Left ventricle myocardium inferior (tissue), 1 donor: ENCODE measurements at regions not wholly inside any gene's neighbourhood (a gene's known extent, or its start where the extent isn't known, plus 50 kb on each side); places are given as distances from the start of the nearest gene placed in this dataset.

Experiments
- DNase-seq: peaks from one replicate; pipeline ENCODE4 v3.0.0-alpha.2; 2020
- H3K27ac ChIP-seq: fragments of 200-600 bp; replicated peaks from 2 replicates; pipeline ENCODE4 v1.8.0; 2021
- H3K27me3 ChIP-seq: fragments of 200-600 bp; 2 replicates; pipeline ENCODE4 v1.8.0; 2021; ENCODE audit warnings: low read depth
- H3K36me3 ChIP-seq: fragments of 200-600 bp; 2 replicates; pipeline ENCODE4 v1.8.0; 2021
- H3K4me1 ChIP-seq: fragments of 200-600 bp; 2 replicates; pipeline ENCODE4 v1.8.0; 2021
- H3K4me3 ChIP-seq: fragments of 200-600 bp; 2 replicates; pipeline ENCODE4 v1.8.0; 2021; ENCODE audit warnings: mild to moderate bottlenecking, moderate library complexity
- H3K9me3 ChIP-seq: fragments of 200-600 bp; replicated peaks from 2 replicates; pipeline ENCODE4 v1.8.0; 2021
- intact Hi-C: fragments of 100-400 bp; cut with micrococcal nuclease; formaldehyde crosslinking; loops from one replicate; pipeline ENCODE4 v1.11.0; 2022
- TF ChIP-seq, protein P1 (sequence below): fragments of 200-600 bp; IDR thresholded peaks from 2 replicates; pipeline ENCODE4 v1.8.0; 2021; ENCODE audit warnings: antibody characterized with exemption, mild to moderate bottlenecking, borderline replicate concordance
- donor health status: DM: no; HTN: yes; CAD: no; lungs with severe emphysema.

DNA sequence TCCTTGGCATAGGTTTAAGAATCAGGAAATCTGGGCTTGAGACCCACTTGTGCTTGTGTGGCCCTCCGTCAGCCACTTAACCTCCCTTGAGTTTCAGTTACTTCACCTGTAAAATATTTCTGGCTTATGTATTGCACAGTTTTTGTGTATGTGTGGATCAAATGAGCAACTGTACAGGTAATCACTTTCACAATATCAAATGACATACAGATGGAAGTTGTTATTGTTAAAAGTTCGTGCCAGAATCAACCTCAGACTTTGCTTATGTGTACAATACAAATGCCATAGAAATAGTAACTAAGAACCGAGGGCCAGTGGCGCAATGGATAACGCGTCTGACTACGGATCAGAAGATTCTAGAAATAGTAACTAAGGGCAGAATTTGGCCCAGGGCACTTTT lies 65.6 kb upstream of the KIF13A start:
- Histone ChIP-seq H3K4me3 (no peak overlapping the region), H3K4me1 (no peaks in the 10 kb centered on the region), H3K36me3 (no peaks in the 10 kb centered on the region), H3K9me3 (no peaks in the 10 kb centered on the region), H3K27me3 (no peaks in the 10 kb centered on the region), H3K27ac (no peak overlapping the region)
- DNase-seq = no peak
- intact Hi-C loops = no loop called here
- TF ChIP-seq, protein P1, sequence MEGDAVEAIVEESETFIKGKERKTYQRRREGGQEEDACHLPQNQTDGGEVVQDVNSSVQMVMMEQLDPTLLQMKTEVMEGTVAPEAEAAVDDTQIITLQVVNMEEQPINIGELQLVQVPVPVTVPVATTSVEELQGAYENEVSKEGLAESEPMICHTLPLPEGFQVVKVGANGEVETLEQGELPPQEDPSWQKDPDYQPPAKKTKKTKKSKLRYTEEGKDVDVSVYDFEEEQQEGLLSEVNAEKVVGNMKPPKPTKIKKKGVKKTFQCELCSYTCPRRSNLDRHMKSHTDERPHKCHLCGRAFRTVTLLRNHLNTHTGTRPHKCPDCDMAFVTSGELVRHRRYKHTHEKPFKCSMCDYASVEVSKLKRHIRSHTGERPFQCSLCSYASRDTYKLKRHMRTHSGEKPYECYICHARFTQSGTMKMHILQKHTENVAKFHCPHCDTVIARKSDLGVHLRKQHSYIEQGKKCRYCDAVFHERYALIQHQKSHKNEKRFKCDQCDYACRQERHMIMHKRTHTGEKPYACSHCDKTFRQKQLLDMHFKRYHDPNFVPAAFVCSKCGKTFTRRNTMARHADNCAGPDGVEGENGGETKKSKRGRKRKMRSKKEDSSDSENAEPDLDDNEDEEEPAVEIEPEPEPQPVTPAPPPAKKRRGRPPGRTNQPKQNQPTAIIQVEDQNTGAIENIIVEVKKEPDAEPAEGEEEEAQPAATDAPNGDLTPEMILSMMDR = no peak

DNA sequence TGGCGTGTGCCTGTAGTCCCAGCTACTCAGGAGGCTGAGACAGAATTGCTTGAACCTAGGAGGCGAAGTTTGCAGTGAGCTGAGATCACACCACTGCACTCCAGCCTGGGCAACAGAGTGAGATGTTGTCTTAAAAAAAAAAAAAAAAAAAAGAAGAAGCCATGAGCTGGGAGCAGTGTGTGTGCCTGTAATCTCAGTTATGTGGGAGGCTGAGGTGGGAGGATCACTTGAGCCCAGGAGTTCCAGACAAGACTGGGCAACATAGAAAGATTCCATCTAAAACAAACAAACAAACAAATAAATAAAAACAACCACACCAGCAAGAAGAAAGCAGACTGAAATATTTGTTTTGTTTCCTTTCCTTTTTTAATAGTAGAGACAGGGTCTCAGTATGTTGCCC lies 62.2 kb upstream of the KIF13A start:
- DNase-seq = no peak
- no peaks in the 10 kb centered on the region for H3K9me3 ChIP-seq
- intact Hi-C loops = no loop called here
- no peak overlapping the region for H3K4me3 ChIP-seq
- H3K4me1 ChIP-seq = no peaks in the 10 kb centered on the region
- no peak overlapping the region for H3K27ac ChIP-seq
- no peaks in the 10 kb centered on the region for H3K36me3 ChIP-seq
- TF ChIP-seq, protein P1 = no peak
- H3K27me3 ChIP-seq = no peaks in the 10 kb centered on the region

DNA sequence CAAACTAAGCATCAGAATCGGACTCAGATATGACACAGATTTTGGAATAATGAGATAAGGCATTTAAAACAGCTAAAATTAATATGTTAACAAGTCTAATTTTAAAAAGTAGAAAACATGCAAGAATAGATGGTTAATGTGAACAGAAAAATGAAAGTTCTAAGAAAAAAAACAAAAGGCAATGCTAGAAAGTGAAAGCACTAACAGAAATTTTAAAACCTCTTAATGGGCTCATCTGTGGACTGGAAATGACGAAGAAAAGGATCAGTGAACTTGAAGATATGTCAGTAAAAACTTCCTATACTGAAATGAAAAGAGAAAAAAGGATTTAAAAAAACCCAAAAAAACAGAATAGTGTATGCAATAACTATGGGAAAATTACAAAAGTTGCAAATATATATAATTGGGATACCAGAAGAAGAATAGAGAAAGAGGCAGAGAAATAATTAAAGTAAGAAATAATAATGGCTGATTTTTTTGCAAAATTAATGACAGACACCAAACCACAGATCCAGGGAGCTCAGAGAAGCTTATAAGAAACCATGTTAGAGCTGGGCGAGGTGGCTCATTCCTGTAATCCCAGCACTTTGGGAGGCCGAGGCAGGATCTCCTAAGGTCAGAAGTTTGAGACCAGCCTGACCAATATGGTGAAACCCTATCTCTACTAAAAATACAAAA lies 61.7 kb upstream of the KIF13A start:
- no peak overlapping the region for H3K27ac ChIP-seq
- H3K36me3 ChIP-seq = no peaks in the 10 kb centered on the region
- H3K4me1 ChIP-seq = no peaks in the 10 kb centered on the region
- no peak overlapping the region for H3K4me3 ChIP-seq
- TF ChIP-seq, protein P1 = no peak
- H3K9me3 ChIP-seq = no peaks in the 10 kb centered on the region
- H3K27me3 ChIP-seq = no peaks in the 10 kb centered on the region
- intact Hi-C loops = no loop called here
- no peak for DNase-seq

DNA sequence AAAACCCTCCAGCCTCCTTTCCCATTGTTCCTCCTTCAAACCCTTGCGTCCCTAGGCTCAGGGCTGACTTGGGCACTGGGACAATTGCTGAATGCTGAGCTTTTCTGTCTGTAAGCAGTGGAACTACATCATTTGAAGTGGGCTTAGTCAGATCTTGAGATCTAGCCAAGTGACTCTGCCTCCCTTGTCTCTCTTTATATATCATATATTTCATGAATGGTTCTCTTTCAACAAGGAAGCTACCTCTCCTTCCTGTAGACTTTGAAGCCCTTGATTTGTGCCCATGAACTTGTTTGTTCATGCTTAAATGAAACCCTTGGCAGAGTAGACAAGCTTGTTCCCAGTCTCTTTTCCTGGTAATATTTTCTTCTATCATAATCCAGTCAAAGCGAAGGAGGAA lies 60.0 kb upstream of the KIF13A start:
- TF ChIP-seq, protein P1 = no peak
- Histone ChIP-seq H3K4me1 (peaks cover 11% of the 10 kb centered on the region), H3K9me3 (no peaks in the 10 kb centered on the region), H3K27me3 (no peaks in the 10 kb centered on the region), H3K36me3 (no peaks in the 10 kb centered on the region), H3K27ac (no peak overlapping the region), H3K4me3 (no peak overlapping the region)
- no peak for DNase-seq
- intact Hi-C loops = no loop called here

DNA sequence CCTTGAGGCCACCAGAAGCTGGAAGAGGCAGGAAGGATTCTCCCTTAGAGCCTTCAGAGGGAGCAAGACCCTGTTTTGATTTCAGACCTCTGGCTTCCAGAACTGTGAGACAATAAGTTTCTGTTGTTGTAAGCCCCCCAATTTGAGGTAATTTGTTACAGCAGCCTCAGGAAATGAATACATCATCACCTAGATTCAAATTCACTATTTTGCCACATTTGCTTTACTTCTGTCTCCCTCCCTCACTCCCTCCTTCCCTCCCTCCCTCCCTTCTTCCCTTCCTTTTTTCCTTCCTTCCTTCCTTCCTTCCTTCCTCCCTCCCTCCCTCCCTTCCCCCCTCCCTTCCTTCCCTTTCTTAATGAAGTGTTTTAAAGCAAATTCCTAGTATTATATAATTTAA lies 58.1 kb upstream of the KIF13A start:
- Histone ChIP-seq H3K27me3 (no peaks in the 10 kb centered on the region), H3K4me3 (no peak overlapping the region), H3K9me3 (no peaks in the 10 kb centered on the region), H3K4me1 (peaks cover 11% of the 10 kb centered on the region), H3K36me3 (no peaks in the 10 kb centered on the region), H3K27ac (no peak overlapping the region)
- DNase-seq = no peak
- intact Hi-C loops = no loop called here
- TF ChIP-seq, protein P1 = no peak
